D721Med (cell line): ENCODE measurements at regions not wholly inside any gene's neighbourhood (a gene's known extent, or its start where the extent isn't known, plus 50 kb on each side); places are given as distances from the start of the nearest gene placed in this dataset.

Source experiments
- DNase-seq: peaks from one replicate; pipeline ENCODE4 v3.0.0; 2011; ENCODE audit warnings: low spot score; ENCODE audit not compliant: insufficient read length
- FAIRE-seq: peaks from 2 replicates; lab custom pipeline; 2011; peaks lifted over from hg19 to GRCh38; lab: Jason Lieb, UNC
- TF ChIP-seq, protein P1 (sequence below): IDR thresholded peaks from 2 replicates; pipeline ENCODE4 v1.5.1; 2012; ENCODE audit warnings: mild to moderate bottlenecking, control low read depth; ENCODE audit not compliant: insufficient read depth; ENCODE audit errors: missing control alignments

DNA sequence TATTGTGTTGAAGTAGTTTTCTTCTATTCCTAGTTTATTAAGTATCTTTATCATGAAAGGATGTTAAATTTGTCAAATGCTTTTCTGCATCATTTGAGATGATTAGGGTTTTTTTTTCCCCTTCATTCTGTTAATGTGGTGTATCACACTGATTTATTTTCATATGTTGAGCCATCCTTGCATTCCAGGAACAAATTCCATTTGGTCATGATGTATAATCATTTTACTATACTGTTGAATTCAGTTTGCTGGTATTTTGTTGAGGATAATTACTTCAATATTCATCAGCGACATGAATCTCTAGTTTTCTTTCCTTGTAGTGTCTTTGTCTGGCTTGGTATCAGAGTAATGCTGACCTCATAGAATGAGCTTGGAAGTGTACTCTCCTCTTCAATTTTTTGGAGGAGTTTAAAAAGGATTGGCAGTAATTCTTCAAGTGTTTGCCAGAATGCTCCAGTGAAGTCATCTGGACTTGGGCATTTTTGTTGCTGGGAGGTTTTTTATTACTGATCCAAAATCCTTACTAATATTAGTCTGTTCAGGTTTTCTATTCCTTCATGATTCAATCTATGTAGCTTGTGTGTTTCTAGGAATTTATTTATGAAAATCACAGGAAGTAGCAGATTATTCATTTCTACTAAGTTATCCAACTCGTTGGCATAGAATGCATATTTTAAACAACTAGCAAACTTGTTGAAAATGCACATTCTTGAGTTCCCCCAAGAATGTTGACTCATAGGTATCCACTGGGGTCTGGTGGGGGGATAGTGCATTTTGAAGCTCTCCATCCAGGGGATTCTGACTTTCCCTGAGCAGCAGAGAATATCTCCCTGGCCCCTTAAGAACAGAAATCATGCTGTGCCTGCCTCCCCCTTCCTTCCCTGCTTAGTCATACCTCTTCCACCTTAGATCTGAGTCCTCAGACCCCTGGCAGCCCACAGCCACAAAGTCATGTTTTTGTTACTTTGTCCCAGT lies 187.1 kb downstream of the BMP7 start:
- TF ChIP-seq, protein P1, sequence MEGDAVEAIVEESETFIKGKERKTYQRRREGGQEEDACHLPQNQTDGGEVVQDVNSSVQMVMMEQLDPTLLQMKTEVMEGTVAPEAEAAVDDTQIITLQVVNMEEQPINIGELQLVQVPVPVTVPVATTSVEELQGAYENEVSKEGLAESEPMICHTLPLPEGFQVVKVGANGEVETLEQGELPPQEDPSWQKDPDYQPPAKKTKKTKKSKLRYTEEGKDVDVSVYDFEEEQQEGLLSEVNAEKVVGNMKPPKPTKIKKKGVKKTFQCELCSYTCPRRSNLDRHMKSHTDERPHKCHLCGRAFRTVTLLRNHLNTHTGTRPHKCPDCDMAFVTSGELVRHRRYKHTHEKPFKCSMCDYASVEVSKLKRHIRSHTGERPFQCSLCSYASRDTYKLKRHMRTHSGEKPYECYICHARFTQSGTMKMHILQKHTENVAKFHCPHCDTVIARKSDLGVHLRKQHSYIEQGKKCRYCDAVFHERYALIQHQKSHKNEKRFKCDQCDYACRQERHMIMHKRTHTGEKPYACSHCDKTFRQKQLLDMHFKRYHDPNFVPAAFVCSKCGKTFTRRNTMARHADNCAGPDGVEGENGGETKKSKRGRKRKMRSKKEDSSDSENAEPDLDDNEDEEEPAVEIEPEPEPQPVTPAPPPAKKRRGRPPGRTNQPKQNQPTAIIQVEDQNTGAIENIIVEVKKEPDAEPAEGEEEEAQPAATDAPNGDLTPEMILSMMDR, result no peak
- FAIRE-seq, result no peak
- DNase-seq, result no peak

DNA sequence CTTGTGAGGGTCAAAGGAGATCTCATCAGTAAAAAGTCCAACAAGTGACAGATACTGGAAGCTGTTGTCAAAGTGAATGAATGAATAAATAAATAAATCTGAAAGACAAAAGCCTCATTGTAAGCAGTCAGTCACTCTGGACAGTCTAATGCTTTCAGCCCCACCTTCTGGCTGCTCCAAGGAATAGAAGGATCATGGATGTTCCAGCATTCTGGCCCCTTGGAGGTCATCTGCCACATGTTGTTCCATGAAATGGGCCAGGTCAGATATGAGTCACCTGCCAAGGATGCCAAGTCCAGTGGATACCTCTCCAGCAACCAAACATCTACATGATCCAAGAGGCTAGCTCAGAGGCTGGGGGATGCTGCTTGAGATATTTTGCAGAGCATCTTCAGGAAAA lies 185.6 kb downstream of the BMP7 start:
- TF ChIP-seq, protein P1, result no peak
- DNase-seq, result no peak
- no peak for FAIRE-seq

DNA sequence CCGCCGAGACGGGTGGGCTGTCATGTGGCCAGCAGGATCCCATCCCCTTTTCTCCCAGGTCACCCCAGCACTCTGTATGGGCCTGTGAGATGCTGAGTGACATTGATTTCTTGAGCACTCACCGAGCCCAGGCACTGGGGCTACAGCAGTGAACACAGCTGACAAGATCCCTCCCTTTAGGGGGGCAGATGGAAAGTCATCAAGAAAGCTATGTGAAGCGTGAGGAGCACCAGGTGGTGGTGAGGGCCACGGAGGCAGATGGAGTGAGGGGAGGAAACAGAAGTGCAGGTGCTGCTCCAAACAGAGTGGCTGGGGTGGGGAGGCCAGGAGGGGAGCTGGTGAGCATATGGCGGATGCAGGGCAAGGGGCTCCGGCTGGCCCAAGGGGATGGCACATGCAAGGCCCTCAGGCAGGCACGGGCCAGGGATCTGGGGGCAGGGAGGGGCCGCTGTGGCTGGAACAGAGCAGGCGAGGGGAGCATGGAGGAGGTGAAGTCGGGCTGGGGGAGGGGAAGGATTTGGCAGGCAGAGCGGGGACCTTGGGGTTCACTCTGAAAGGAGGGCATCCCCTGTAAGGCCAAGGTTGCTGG lies 184.0 kb downstream of the BMP7 start:
- TF ChIP-seq, protein P1, result no peak
- no peak for FAIRE-seq
- no peak for DNase-seq

DNA sequence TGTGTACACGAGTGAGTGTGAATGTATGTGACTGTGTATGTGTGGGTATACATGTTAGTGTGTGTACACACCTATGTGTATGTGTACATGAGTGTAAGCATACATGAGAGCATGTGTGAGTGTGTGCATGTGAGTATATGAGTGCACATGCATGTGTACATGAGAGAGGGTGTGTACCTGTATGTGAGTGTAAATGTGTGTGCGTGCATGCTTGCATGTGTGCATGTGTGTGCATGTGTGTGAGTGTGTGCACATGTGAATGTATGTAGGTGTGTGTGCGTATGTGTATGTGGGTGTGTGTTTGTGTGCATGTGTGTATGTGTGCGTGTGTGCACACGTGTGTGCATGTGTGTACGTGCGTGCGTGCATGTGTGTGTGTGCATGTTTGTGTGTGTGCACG lies 183.4 kb downstream of the BMP7 start:
- FAIRE-seq (no peak), DNase-seq (no peak)
- TF ChIP-seq, protein P1, result no peak

DNA sequence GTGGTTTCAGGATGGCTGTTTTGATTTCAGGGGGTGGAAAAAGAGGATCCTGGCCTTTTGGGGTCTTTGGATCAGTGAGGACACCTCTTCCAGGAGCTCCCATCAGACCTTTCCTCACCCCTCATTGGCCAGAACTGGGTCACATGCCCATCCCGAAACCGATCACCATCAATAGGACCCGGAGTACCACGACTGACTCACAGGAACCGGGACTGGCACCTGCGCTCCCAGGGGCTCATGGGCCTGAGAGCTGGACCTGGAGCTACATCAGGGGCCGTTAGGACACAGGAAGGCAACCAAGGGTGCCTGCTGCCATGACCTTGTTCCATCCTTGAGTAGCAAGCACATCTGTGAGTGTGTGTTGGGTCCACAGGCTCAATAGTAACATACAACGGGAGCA lies 180.4 kb downstream of the BMP7 start:
- DNase-seq (no peak), FAIRE-seq (no peak)
- TF ChIP-seq, protein P1, result no peak

DNA sequence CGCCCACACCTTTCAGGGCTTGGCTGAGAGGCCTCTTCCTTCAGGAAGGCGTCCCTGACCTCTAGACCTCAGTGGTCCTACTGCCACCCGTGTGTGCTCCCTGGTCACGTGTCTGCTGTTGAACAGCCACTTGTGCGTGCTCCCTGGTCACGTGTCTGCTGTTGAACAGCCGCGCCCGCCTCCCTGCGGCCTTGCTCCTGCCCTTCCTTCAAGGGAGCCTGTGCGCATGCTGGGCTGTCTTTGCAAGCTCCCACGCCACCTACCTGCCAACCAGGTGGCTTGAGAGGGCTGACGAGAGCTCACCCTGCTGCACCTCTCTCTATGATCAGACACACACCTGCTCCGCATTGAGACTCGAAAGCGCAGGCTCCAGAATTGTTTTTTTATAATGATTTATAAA lies 179.3 kb downstream of the BMP7 start:
- DNase-seq (no peak), FAIRE-seq (no peak)
- TF ChIP-seq, protein P1, result no peak

DNA sequence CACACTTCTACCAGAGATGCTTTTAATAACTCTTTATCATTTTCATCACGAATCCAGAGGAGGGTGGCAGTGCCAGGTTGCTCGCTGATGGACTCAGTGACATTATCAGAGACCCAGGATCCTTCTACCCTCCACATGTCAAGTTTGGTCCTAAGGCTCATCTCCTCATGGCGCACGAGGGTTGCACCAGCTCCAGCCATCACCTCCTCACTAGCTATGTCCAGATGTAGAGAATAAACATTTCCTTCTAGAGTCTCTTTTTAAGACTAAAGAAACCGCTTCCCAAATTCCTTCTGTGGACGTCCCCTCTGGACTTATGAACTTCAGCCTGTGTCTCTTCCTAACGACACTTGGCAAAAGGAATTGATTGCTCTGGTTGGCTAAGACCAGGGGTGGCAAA lies 178.7 kb downstream of the BMP7 start:
- TF ChIP-seq, protein P1, result no peak
- no peak for FAIRE-seq

More for the DNA sequence above, 178.7 kb downstream of the BMP7 start:
- no peak for DNase-seq
